H9 (cell line): ENCODE measurements at regions not wholly inside any gene's neighbourhood (a gene's known extent, or its start where the extent isn't known, plus 50 kb on each side); places are given as distances from the start of the nearest gene placed in this dataset.

Experiments used
- DNase-seq: peaks from one replicate; pipeline ENCODE4 v3.0.0-alpha.2; 2017
- H2AFZ ChIP-seq: one replicate; pipeline ENCODE4 v1.6.1; 2013; ENCODE audit warnings: mild to moderate bottlenecking, low read length, control low read depth, moderate library complexity
- H2AK5ac ChIP-seq: 2 replicates; pipeline ENCODE4 v1.6.1; 2013; ENCODE audit warnings: low read length, control low read depth, mixed read lengths; ENCODE audit not compliant: insufficient read length
- H2BK120ac ChIP-seq: one replicate; pipeline ENCODE4 v1.6.1; 2013; ENCODE audit warnings: low read depth, mild to moderate bottlenecking, low read length, control low read depth, inconsistent platforms; ENCODE audit not compliant: poor library complexity, severe bottlenecking
- H2BK12ac ChIP-seq: 2 replicates; pipeline ENCODE4 v1.6.1; 2013; ENCODE audit warnings: low read length, control low read depth, mixed read lengths, low read depth; ENCODE audit not compliant: insufficient read length
- H2BK15ac ChIP-seq: 2 replicates; pipeline ENCODE4 v1.6.1; 2013; ENCODE audit warnings: low read depth, low read length, control low read depth
- H2BK20ac ChIP-seq: one replicate; pipeline ENCODE4 v1.6.1; 2013; ENCODE audit warnings: low read depth, mild to moderate bottlenecking, low read length, control low read depth, inconsistent platforms; ENCODE audit not compliant: poor library complexity, severe bottlenecking
- H2BK5ac ChIP-seq: 2 replicates; pipeline ENCODE4 v1.6.1; 2013; ENCODE audit warnings: low read length, control low read depth, mixed read lengths; ENCODE audit not compliant: insufficient read length
- H3K14ac ChIP-seq: 2 replicates; pipeline ENCODE4 v1.6.1; 2013; ENCODE audit warnings: low read length, control low read depth; ENCODE audit not compliant: insufficient read depth
- H3K18ac ChIP-seq: 2 replicates; pipeline ENCODE4 v1.6.1; 2013; ENCODE audit warnings: low read depth, mild to moderate bottlenecking, mixed read lengths, low read length, control low read depth; ENCODE audit not compliant: insufficient read length
- H3K23ac ChIP-seq: 2 replicates; pipeline ENCODE4 v1.6.1; 2013; ENCODE audit warnings: low read length, control low read depth, mixed read lengths, low read depth; ENCODE audit not compliant: insufficient read length
- H3K23me2 ChIP-seq: 2 replicates; pipeline ENCODE4 v1.6.1; 2013; ENCODE audit warnings: low read depth, mild to moderate bottlenecking, mixed read lengths, low read length, control low read depth; ENCODE audit not compliant: insufficient read length, poor library complexity, severe bottlenecking
- H3K27ac ChIP-seq: 2 replicates; pipeline ENCODE4 v1.5.1; 2013; ENCODE audit warnings: low read length, control low read depth, mixed read lengths, low read depth; ENCODE audit not compliant: insufficient read length
- H3K27me3 ChIP-seq: 2 replicates; pipeline ENCODE4 v1.6.1; 2013; ENCODE audit warnings: low read length, control low read depth, inconsistent platforms; ENCODE audit not compliant: insufficient read depth
- H3K4ac ChIP-seq: 2 replicates; pipeline ENCODE4 v1.6.1; 2013; ENCODE audit warnings: low read depth, mild to moderate bottlenecking, control low read depth, inconsistent platforms, low read length, moderate library complexity
- H3K4me1 ChIP-seq: 2 replicates; pipeline ENCODE4 v1.6.1; 2013; ENCODE audit warnings: low read length, control low read depth, inconsistent platforms; ENCODE audit not compliant: insufficient read depth
- H3K4me2 ChIP-seq: 2 replicates; pipeline ENCODE4 v1.6.1; 2013; ENCODE audit warnings: low read length, control low read depth, mixed read lengths; ENCODE audit not compliant: insufficient read length, insufficient read depth
- H3K56ac ChIP-seq: 2 replicates; pipeline ENCODE4 v1.6.1; 2013; ENCODE audit warnings: low read depth, mild to moderate bottlenecking, mixed read lengths, low read length, control low read depth; ENCODE audit not compliant: insufficient read length
- H3K79me1 ChIP-seq: 2 replicates; pipeline ENCODE4 v1.6.1; 2013; ENCODE audit warnings: low read depth, mild to moderate bottlenecking, moderate library complexity, low read length, control low read depth, inconsistent platforms; ENCODE audit not compliant: insufficient read depth, poor library complexity, severe bottlenecking
- H3K79me2 ChIP-seq: 2 replicates; pipeline ENCODE4 v1.6.1; 2013; ENCODE audit warnings: low read length, control low read depth, inconsistent platforms; ENCODE audit not compliant: insufficient read depth
- H3K9ac ChIP-seq: 2 replicates; pipeline ENCODE4 v1.6.1; 2013; ENCODE audit warnings: low read length, control low read depth, mixed read lengths; ENCODE audit not compliant: insufficient read length; ENCODE audit errors: extremely low read depth
- H3K9me3 ChIP-seq: one replicate; pipeline ENCODE4 v1.6.1; 2013; ENCODE audit warnings: low read depth, low read length, inconsistent platforms; ENCODE audit not compliant: control insufficient read depth
- H3T11ph ChIP-seq: one replicate; pipeline ENCODE4 v1.6.1; 2013; ENCODE audit warnings: mild to moderate bottlenecking, low read length, control low read depth, inconsistent platforms
- H4K20me1 ChIP-seq: one replicate; pipeline ENCODE4 v1.6.1; 2013; ENCODE audit not compliant: control insufficient read depth, insufficient read length, insufficient read depth
- H4K5ac ChIP-seq: 2 replicates; pipeline ENCODE4 v1.6.1; 2013; ENCODE audit warnings: low read depth, mild to moderate bottlenecking, mixed read lengths, low read length, control low read depth; ENCODE audit not compliant: insufficient read length
- H4K8ac ChIP-seq: replicated peaks from 2 replicates; pipeline ENCODE4 v1.6.1; 2013; ENCODE audit warnings: low read length, control low read depth, mixed read lengths, low read depth; ENCODE audit not compliant: insufficient read length
- H4K91ac ChIP-seq: 2 replicates; pipeline ENCODE4 v1.6.1; 2013; ENCODE audit warnings: low read depth, mild to moderate bottlenecking, moderate library complexity, mixed read lengths, low read length, control low read depth; ENCODE audit not compliant: insufficient read length
- H3K27ac Mint-ChIP-seq, 3 experiments: 2 replicates in 2 of 3; 3 replicates in 1 of 3; pipeline ENCODE4 v1.8.0; 2020 to 2021; ENCODE audit warnings: mixed read lengths in 3 of 3, mild to moderate bottlenecking in 1 of 3, moderate library complexity in 1 of 3
- H3K27me3 Mint-ChIP-seq: 2 replicates; pipeline ENCODE4 v1.8.0; 2021; ENCODE audit warnings: low read depth, mild to moderate bottlenecking, moderate library complexity, mixed read lengths
- H3K36me3 Mint-ChIP-seq, 3 experiments: 2 replicates in 2 of 3; 3 replicates in 1 of 3; pipeline ENCODE4 v1.8.0; 2020 to 2021; ENCODE audit warnings: low read depth in 3 of 3, mixed read lengths in 3 of 3; ENCODE audit not compliant: insufficient read depth in 1 of 3
- H3K4me1 Mint-ChIP-seq, 2 experiments: 2 replicates each; pipeline ENCODE4 v1.8.0; 2020; ENCODE audit warnings: mixed read lengths in 2 of 2
- H3K4me3 Mint-ChIP-seq, 2 experiments: 2 replicates in 1 of 2; 3 replicates in 1 of 2; pipeline ENCODE4 v1.8.0; 2020 to 2021; ENCODE audit warnings: mild to moderate bottlenecking in 2 of 2, mixed read lengths in 2 of 2, moderate library complexity in 1 of 2
- H3K9me3 Mint-ChIP-seq, 2 experiments: 2 replicates in 1 of 2; 3 replicates in 1 of 2; pipeline ENCODE4 v1.8.0; 2020; ENCODE audit warnings: mild to moderate bottlenecking in 2 of 2, mixed read lengths in 2 of 2, moderate library complexity in 1 of 2
- WGBS: extraction: QIAGEN DNeasy Blood & Tissue Kit; methylation state at CpG from one replicate; pipeline ENCODE4 v1.1.7; 2013; ENCODE audit warnings: missing lambda C conversion rate, low lambda C conversion rate, mixed read lengths; ENCODE audit not compliant: insufficient read length; ENCODE audit errors: extremely low coverage; 5-methylcytosine and 5-hydroxymethylcytosine counted together
- TF ChIP-seq, protein P1 (sequence below): fragments of 200-600 bp; sonication (generic); conservative IDR thresholded peaks from 3 replicates; pipeline ENCODE4 v1.8.0; 2021; ENCODE audit warnings: antibody characterized with exemption, mild to moderate bottlenecking

DNA sequence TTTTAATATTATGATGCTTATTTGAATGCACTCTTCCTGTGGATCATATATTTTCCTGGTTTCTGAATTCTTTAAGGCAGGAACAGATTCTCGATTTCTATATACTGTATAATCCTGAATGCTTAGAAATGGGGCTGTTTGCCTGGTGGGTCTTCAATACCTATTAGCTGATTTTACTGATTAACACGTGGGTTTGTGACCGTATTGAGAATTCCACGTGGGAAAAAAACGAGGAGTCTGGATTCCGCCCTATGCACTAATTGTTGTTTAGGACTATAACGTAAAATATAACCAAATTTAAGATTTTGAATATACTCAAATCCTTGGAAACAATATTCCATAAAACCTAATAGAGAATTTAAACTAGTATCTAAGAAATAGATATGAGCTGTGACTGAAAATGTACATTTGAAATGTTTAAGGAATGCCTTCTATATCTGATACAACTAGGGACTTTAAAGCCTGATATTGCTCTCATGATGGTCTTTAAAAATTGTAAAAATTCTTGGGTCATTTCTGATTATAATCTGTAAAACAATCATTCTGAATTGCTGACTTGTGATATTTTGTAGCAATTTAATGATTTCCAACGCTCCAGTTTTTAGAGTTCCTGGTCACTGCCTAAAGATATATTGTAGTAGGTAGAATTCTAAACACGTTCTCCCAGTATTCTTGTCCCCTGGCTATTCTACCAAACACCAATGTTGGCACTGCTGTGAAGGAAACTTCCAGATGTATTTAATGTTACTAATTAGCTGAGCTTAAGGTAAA is 93.6 kb upstream of the NOX3 start:
- WGBS = no CpG with 5 or more reads among the region's 9 CpGs
- no peaks in the 10 kb centered on the region for H3K36me3 Mint-ChIP-seq

More for the DNA sequence above, 93.6 kb upstream of the NOX3 start:
- Mint-ChIP-seq H3K27ac (no peak overlapping the region), H3K4me3 (no peak overlapping the region), H3K4me1 (no peaks in the 10 kb centered on the region), H3K27me3 (no peaks in the 10 kb centered on the region), H3K9me3 (no peaks in the 10 kb centered on the region)
- H2BK12ac ChIP-seq = no peak overlapping the region
- H3K23me2 ChIP-seq = no peaks in the 10 kb centered on the region
- no peak overlapping the region for H4K8ac ChIP-seq
- H2BK15ac ChIP-seq = no peak overlapping the region
- no peak overlapping the region for H2BK120ac ChIP-seq
- no peak overlapping the region for H3K14ac ChIP-seq
- no peak overlapping the region for H3K18ac ChIP-seq
- no peak for DNase-seq
- H2AFZ ChIP-seq = no peak overlapping the region
- no peak overlapping the region for H4K5ac ChIP-seq
- no peak overlapping the region for H4K91ac ChIP-seq
- no peaks in the 10 kb centered on the region for H3K79me1 ChIP-seq
- H3K79me2 ChIP-seq = no peaks in the 10 kb centered on the region
- H3K4ac ChIP-seq = no peak overlapping the region
- no peak overlapping the region for H3K4me2 ChIP-seq
- no peak overlapping the region for H2BK20ac ChIP-seq
- H3K9ac ChIP-seq = no peak overlapping the region
- H3K27me3 ChIP-seq = no peaks in the 10 kb centered on the region
- H3K23ac ChIP-seq = no peak overlapping the region
- H2BK5ac ChIP-seq = no peak overlapping the region
- no peak overlapping the region for H3K56ac ChIP-seq
- H3T11ph ChIP-seq = no peak overlapping the region
- TF ChIP-seq, protein P1, sequence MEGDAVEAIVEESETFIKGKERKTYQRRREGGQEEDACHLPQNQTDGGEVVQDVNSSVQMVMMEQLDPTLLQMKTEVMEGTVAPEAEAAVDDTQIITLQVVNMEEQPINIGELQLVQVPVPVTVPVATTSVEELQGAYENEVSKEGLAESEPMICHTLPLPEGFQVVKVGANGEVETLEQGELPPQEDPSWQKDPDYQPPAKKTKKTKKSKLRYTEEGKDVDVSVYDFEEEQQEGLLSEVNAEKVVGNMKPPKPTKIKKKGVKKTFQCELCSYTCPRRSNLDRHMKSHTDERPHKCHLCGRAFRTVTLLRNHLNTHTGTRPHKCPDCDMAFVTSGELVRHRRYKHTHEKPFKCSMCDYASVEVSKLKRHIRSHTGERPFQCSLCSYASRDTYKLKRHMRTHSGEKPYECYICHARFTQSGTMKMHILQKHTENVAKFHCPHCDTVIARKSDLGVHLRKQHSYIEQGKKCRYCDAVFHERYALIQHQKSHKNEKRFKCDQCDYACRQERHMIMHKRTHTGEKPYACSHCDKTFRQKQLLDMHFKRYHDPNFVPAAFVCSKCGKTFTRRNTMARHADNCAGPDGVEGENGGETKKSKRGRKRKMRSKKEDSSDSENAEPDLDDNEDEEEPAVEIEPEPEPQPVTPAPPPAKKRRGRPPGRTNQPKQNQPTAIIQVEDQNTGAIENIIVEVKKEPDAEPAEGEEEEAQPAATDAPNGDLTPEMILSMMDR = no peak
- H4K20me1 ChIP-seq = no peaks in the 10 kb centered on the region
- no peaks in the 10 kb centered on the region for H3K9me3 ChIP-seq
- no peaks in the 10 kb centered on the region for H3K4me1 ChIP-seq
- H2AK5ac ChIP-seq = no peak overlapping the region
- no peak overlapping the region for H3K27ac ChIP-seq
